Peyer's patch (tissue), 4 donors: ENCODE measurements at regions not wholly inside any gene's neighbourhood (a gene's known extent, or its start where the extent isn't known, plus 50 kb on each side); places are given as distances from the start of the nearest gene placed in this dataset.

Experiments
- DNase-seq, 3 donors: peaks; one replicate each; pipeline ENCODE4 v3.0.0-alpha.2; 2017 to 2019
- H3K27ac ChIP-seq, 4 donors: fragments of 200-600 bp; sonication (generic); one replicate each; pipeline ENCODE4 v1.5.1; 2016 to 2019
- H3K27me3 ChIP-seq, 2 donors: fragments of 200-600 bp; sonication (generic); one replicate each; pipeline ENCODE4 v1.5.1; 2019
- H3K36me3 ChIP-seq, 3 donors: fragments of 200-600 bp; sonication (generic); one replicate each; pipeline ENCODE4 v1.5.1; 2016 to 2019
- H3K4me1 ChIP-seq, 4 donors: fragments of 200-600 bp; sonication (generic); one replicate each; pipeline ENCODE4 v1.5.1; 2016 to 2019
- H3K4me3 ChIP-seq, 4 donors: fragments of 200-600 bp; sonication (generic); 1 replicate in 3 of 4; 2 replicates in 1 of 4; pipeline ENCODE4 v1.5.1; 2016 to 2019; ENCODE audit warnings: mild to moderate bottlenecking in 1 of 4
- H3K9me3 ChIP-seq, 4 donors: fragments of 200-600 bp; sonication (generic); one replicate each; pipeline ENCODE4 v1.5.1; 2016 to 2019; ENCODE audit warnings: mild to moderate bottlenecking in 1 of 4
- POLR2A ChIP-seq, 2 donors: fragments of 450-650 bp; IDR thresholded peaks; one replicate each; pipeline ENCODE4 v1.5.1; 2017; ENCODE audit warnings: antibody characterized with exemption in 2 of 2, mild to moderate bottlenecking in 2 of 2, moderate library complexity in 2 of 2
- TF ChIP-seq, protein P1 (sequence below), 6 experiments: fragments of 450-650 bp in 4 of 6; fragments of 200-600 bp in 2 of 6; sonication (generic) in 1 of 6; IDR thresholded peaks; one replicate each; pipeline ENCODE4 v1.5.1; 2017 to 2019; ENCODE audit warnings: antibody characterized with exemption in 6 of 6, mild to moderate bottlenecking in 3 of 6, moderate library complexity in 1 of 6

DNA sequence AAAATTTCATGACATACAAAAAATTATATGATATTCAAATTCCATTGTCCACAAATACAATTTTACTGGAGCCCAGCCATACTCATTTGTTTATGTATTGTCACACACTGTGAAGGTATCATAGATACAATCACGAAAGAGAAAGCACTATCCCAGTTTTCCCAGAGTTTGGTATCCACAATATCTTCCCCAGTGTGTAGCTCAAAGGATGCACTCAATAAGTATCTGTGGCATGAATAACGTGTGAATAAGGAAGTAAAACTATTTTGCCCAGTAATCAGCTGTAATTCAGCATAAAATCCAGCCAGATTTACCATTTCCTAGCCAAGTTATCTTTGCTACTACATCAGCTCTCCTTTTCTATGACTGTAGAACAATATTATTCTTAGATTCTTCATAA lies 131.3 kb upstream of the KCNMB2 start:
- no peaks in the 10 kb centered on the region for H3K4me1 ChIP-seq
- H3K27me3 ChIP-seq = no peaks in the 10 kb centered on the region
- H3K36me3 ChIP-seq = no peaks in the 10 kb centered on the region
- no peak overlapping the region for H3K4me3 ChIP-seq
- no peak overlapping the region for H3K27ac ChIP-seq
- DNase-seq = no peak
- TF ChIP-seq POLR2A (IDR thresholded peaks at IDR 0.05) = no peak
- TF ChIP-seq, protein P1, sequence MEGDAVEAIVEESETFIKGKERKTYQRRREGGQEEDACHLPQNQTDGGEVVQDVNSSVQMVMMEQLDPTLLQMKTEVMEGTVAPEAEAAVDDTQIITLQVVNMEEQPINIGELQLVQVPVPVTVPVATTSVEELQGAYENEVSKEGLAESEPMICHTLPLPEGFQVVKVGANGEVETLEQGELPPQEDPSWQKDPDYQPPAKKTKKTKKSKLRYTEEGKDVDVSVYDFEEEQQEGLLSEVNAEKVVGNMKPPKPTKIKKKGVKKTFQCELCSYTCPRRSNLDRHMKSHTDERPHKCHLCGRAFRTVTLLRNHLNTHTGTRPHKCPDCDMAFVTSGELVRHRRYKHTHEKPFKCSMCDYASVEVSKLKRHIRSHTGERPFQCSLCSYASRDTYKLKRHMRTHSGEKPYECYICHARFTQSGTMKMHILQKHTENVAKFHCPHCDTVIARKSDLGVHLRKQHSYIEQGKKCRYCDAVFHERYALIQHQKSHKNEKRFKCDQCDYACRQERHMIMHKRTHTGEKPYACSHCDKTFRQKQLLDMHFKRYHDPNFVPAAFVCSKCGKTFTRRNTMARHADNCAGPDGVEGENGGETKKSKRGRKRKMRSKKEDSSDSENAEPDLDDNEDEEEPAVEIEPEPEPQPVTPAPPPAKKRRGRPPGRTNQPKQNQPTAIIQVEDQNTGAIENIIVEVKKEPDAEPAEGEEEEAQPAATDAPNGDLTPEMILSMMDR (IDR thresholded peaks at IDR 0.05) = no peak
- H3K9me3 ChIP-seq = no peaks in the 10 kb centered on the region

DNA sequence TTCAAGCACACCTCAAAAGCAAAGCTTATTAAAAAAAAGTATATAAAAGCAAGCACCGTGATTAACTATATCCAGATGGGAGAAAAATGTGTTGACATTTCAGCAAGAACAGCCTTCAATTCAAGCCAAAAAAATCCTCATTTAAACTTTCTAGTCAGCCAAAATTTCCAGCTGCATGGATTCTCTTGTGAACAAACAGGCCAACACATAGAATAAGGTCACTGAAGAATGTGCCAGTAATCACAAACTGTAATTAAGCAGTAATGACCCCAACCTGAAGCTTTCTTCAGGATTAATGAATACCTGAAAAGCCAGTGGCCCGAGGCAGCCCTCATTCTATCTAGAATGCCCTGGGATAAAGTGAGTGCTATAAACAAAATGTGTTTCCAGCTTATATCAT lies 130.7 kb upstream of the KCNMB2 start:
- no peaks in the 10 kb centered on the region for H3K27me3 ChIP-seq
- H3K27ac ChIP-seq = no peak overlapping the region
- H3K4me3 ChIP-seq = no peak overlapping the region
- DNase-seq = no peak
- no peaks in the 10 kb centered on the region for H3K4me1 ChIP-seq
- no peak for TF ChIP-seq POLR2A (IDR thresholded peaks at IDR 0.05)
- TF ChIP-seq, protein P1 (IDR thresholded peaks at IDR 0.05) = no peak
- no peaks in the 10 kb centered on the region for H3K9me3 ChIP-seq
- H3K36me3 ChIP-seq = no peaks in the 10 kb centered on the region

DNA sequence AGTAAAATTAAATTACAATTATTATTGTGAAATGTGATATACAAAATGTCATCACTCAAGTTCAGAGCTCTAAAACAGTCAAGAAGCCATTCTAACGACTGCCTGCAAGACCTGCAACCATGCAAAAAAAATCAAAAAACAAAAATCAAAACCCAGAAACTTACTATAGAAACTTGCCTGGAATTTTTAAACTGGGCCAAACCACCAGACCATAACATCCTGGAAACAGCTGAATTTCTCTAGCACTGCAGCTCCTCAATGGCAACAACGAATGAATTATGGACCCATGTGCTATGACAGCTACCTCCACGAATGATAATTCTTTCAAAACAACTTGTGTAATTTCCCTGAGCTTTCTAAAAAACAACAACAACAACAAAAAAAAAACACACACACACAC lies 130.0 kb upstream of the KCNMB2 start:
- Histone ChIP-seq H3K4me3 (no peak overlapping the region), H3K27me3 (no peaks in the 10 kb centered on the region), H3K4me1 (no peaks in the 10 kb centered on the region), H3K9me3 (no peaks in the 10 kb centered on the region), H3K36me3 (no peaks in the 10 kb centered on the region), H3K27ac (no peak overlapping the region)
- DNase-seq = no peak
- no peak for TF ChIP-seq POLR2A (IDR thresholded peaks at IDR 0.05)
- TF ChIP-seq, protein P1 (IDR thresholded peaks at IDR 0.05) = no peak

DNA sequence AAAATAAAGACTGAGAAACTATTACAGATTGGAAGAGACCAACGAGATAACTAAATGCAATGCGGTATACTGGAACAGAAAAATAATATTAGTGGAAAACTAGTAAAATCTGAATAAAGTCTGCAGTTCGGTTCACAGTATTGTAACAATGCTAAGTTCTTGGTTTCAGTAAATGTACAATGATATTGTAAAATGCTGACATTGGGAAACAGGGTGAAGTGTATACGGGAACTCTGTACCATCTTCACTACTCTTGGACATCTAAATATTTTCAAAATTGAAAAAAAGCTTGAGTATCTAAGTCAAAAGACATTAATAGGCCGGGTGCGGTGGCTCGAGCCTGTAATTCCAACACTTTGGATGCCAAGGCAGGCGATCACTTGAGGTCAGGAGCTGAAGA lies 120.9 kb upstream of the KCNMB2 start:
- Histone ChIP-seq H3K36me3 (no peaks in the 10 kb centered on the region), H3K27me3 (no peaks in the 10 kb centered on the region), H3K27ac (no peak overlapping the region), H3K4me3 (no peak overlapping the region), H3K9me3 (no peaks in the 10 kb centered on the region), H3K4me1 (no peaks in the 10 kb centered on the region)
- DNase-seq = no peak
- TF ChIP-seq POLR2A (IDR thresholded peaks at IDR 0.05) = no peak
- TF ChIP-seq, protein P1 (IDR thresholded peaks at IDR 0.05) = no peak

DNA sequence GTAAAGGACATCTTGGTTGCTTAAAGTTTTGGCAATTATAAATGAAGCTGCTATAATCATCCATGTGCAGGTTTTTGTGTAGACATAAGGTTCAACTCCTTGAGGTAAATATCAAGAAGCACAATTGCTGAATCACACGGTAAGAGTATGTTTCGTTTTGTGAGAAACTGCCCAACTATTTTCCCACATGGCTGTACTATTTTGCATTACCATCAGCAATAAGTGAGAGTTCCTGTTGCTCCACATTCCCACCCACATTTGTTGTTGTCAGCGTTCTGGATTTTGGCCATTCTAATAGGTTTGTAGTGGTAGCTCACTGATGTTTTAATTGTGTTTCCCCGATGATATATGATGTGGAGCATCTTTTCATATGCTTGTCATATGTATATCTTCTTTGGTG lies 118.5 kb upstream of the KCNMB2 start:
- DNase-seq = no peak

More for the DNA sequence above, 118.5 kb upstream of the KCNMB2 start:
- Histone ChIP-seq H3K27ac (no peak overlapping the region), H3K4me1 (no peaks in the 10 kb centered on the region), H3K36me3 (no peaks in the 10 kb centered on the region), H3K9me3 (no peaks in the 10 kb centered on the region), H3K4me3 (no peak overlapping the region), H3K27me3 (no peaks in the 10 kb centered on the region)
- TF ChIP-seq POLR2A (IDR thresholded peaks at IDR 0.05) = no peak
- TF ChIP-seq, protein P1 (IDR thresholded peaks at IDR 0.05) = no peak
